KOPT-K1 (cell line): ENCODE measurements at regions not wholly inside any gene's neighbourhood (a gene's known extent, or its start where the extent isn't known, plus 50 kb on each side); places are given as distances from the start of the nearest gene placed in this dataset.
"Not testable (repeated sequence)": the region's sequence is repeated elsewhere in the genome, so short reads cannot be mapped to it uniquely, and the experiment has no call there.

ENCODE experiments used
- H3K27ac ChIP-seq: fragments of 200-600 bp; sonication (generic); 2 replicates; pipeline ENCODE4 v1.5.1; 2016; ENCODE audit warnings: antibody characterized with exemption, mild to moderate bottlenecking, low read depth, low read length; ENCODE audit not compliant: poor library complexity, severe bottlenecking
- H3K36me3 ChIP-seq: fragments of 200-600 bp; sonication (generic); 2 replicates; pipeline ENCODE4 v1.5.1; 2017; ENCODE audit warnings: antibody characterized with exemption, mild to moderate bottlenecking, low read length, moderate library complexity; ENCODE audit not compliant: insufficient read depth
- H3K9me3 ChIP-seq: fragments of 200-600 bp; sonication (generic); 2 replicates; pipeline ENCODE4 v1.5.1; 2017; ENCODE audit warnings: antibody characterized with exemption, low read length, mild to moderate bottlenecking; ENCODE audit not compliant: insufficient read depth, poor library complexity, severe bottlenecking

DNA sequence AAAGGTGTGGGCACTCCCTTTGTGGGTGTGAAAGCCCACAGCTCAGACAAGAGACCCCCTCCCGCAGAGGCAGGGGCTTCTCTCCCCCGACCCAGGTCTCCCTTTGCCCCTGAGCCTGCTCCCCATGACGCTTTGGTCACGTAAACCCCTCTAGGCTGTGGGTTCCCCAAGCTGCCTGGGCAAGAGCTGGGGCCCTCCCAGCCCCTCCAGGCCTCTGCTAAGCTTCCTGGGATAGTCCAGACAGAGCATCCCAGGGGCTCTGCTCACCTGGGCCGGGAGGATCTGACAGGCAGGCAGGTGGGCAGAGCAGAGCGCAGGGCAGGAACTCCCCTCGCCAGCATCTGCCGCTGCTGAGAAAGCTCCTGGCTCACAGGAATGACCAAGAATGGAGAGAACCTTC lies 177.3 kb downstream of the BANP start:
- no peak overlapping the region for H3K27ac ChIP-seq
- no peaks in the 10 kb centered on the region for H3K36me3 ChIP-seq

DNA sequence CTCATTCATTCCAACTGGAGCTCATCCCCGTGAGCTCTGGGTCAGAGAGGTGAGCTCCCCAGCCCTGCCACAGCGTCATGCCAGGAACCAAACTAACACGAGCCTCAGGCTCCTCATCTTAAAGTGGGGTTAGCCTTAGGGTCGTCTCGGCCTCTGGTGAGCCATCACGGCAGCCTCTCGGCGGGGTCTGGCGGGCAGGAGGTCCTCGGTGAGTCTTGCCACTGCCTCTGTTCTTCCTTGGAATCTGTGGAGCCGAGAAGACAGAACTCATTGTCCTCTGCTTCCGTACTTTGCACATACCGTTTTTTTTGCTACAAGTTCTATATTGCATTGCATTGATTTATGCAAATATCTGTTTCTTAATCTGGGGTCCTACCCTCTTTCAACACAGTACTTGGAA lies 177.9 kb downstream of the BANP start:
- not testable (repeated sequence) for H3K36me3 ChIP-seq, H3K27ac ChIP-seq, H3K9me3 ChIP-seq

More for the DNA sequence above, 177.3 kb downstream of the BANP start:
- no peaks in the 10 kb centered on the region for H3K9me3 ChIP-seq

DNA sequence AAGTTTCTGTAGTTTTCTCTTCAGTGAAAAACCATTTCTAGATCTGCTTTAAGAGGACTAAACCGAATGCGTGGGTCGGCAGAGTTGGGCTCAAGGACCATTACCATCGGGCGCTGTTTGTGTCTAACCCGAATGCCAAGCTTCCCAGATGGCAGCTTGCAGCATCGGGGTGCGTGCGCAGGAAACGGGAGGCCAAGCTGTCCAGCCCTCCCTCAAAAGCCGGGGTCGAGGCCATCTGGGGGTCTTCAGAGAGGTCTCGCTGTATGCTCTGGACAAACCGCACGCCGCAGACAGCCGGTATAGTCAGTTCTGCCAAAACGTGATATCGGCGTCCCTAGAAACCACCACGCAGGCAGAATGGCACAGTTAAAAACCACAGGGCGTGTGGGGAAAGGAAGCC lies 178.8 kb downstream of the BANP start:
- Histone ChIP-seq H3K27ac (no peak overlapping the region), H3K36me3 (no peaks in the 10 kb centered on the region), H3K9me3 (no peaks in the 10 kb centered on the region)

DNA sequence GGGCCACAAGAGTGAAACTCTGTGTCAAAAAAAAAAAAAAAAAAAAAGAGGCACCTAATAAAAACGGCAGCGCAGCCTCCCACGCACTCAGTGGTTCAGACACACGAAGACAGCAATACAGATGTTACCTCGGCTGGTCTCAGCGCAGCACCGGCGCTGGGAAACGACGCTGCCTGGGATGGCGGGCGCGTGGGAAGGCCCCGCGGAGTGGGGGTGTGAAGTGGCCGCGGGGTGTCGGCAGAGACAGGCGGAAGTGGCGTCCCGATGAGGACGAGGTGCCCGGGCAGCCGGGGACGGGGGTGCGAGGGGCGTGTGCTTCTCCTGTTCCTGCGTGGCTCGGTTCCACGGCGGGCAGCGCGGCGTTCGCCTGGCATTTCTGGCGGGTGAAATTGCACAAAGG lies 179.4 kb downstream of the BANP start:
- no peaks in the 10 kb centered on the region for H3K36me3 ChIP-seq
- H3K27ac ChIP-seq, result no peak overlapping the region
- H3K9me3 ChIP-seq, result no peaks in the 10 kb centered on the region

DNA sequence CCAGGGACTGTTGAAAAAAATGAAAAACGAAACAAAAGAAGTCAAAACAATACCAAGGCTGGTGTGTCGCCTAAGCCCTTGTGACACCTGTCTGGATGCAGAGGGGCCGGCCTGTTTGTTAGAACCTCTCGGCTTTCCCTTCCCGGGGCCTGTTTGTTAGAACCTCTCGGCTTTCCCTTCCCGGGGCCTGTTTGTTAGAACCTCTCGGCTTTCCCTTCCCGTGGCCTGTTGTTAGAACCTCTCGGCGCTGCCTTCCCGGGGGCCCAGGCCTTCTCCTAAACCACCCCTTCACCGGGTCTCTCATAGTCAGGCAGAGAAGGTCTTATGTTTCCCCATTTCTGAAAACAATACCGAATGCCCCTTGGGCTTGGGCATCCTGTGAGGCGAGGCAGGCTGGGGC lies 180.0 kb downstream of the BANP start:
- H3K36me3 ChIP-seq, result no peaks in the 10 kb centered on the region
- no peaks in the 10 kb centered on the region for H3K9me3 ChIP-seq
- H3K27ac ChIP-seq, result no peak overlapping the region

DNA sequence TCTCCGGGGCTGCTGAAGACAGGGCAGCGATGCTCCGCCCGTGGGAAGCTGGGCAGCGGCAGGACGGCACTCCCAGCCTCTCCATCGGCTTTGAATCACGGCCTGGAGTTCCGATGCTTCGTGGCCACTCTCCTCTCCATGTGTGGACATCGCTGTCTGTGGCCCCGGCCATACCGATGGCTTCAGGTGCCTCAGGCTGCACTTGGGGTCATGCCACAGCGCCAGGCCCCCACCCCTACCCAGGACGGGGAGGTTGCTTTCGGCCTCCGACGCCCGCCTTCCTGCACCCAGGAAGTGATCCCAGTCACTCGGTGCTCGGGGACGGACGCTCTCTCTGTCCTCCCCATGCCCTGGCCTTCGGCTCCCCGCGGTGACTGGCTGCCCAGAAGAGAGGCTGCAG lies 180.7 kb downstream of the BANP start:
- no peaks in the 10 kb centered on the region for H3K36me3 ChIP-seq
- H3K27ac ChIP-seq, result no peak overlapping the region
- H3K9me3 ChIP-seq, result no peaks in the 10 kb centered on the region

DNA sequence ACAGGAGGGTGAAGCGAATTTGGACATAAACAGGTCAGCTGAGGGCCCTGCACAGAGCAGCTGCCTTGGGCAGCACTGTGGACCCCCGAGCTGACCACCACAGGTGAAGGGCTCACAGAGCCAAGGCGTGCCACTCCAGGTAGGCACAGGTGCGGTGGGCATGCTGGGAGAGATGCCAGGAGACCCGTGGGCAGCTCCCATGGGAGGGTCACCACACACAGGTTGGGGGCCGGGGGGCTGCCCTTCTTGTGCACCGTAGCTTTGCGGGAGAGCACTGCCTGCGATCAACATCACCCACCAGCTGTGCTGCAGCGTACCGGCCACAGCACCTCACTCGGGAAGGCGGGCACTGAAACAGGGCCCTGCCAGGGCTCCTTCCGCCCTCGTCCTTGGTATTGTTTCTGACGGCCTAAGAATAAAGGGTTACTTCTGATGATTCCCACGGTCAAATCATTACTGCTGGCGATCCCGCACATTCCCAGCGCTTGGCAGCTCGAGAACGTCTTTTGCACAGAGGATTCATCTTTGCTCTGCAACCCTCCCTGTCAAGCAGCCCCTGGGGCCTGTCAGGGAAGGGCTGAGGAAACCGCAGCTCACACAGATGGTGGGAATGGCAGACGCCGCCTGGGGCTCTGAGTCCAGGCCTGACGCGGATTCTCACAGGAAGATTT lies 181.7 kb downstream of the BANP start:
- Histone ChIP-seq H3K27ac (no peak overlapping the region), H3K36me3 (no peaks in the 10 kb centered on the region), H3K9me3 (peaks cover 4% of the 10 kb centered on the region)

DNA sequence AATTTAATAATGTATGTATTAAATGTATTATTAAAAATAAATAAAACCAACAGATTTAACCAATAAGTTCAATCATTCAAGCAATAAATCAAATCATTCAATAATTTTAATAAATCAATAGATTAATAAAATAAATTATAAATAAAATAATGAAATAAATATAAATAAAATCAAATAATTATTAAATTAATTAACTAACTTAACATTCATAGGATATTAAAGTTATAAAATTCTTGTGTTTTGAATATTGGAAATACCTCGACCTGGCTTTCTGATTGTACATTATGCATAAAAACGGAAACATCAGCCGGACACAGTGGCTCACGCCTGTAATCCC lies 182.2 kb downstream of the BANP start:
- no peak overlapping the region for H3K27ac ChIP-seq
- no peaks in the 10 kb centered on the region for H3K36me3 ChIP-seq
- H3K9me3 ChIP-seq, result peaks cover 9% of the 10 kb centered on the region

DNA sequence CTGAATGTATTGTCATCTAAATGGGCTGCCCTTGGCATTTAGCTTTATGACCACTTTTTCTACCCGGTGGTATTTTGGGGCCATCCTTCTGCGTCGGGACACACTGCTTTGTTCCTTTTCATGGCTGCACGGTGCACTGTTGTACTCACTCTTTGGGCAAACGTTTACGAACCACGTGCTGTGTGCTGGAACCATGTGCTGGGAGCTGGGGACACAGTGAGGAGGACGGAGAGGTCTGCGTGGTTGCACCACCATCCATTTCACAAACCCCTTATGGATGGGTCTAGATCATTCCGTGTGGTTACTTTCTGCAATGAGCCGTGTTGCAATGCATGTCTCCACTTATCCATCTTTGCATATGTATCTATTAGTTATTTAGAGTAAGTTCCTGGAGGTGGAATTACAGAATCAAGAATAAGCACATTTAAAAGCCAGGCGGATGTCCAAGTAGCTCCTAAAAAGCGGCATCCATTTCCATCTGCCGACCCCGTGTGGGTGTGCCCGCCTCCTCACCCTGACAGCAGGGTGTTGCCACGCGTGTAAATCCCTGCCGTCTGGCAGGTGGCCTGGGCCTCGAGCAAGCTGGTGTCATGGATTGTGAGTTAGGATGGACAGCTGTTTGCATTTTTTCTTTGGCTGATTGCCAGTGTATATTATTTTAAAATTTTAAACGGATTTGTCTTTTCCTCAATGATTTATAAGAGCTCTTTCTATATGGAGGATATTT lies 183.1 kb downstream of the BANP start:
- peaks cover 17% of the 10 kb centered on the region for H3K9me3 ChIP-seq
- not testable (repeated sequence) for H3K27ac ChIP-seq, H3K36me3 ChIP-seq

DNA sequence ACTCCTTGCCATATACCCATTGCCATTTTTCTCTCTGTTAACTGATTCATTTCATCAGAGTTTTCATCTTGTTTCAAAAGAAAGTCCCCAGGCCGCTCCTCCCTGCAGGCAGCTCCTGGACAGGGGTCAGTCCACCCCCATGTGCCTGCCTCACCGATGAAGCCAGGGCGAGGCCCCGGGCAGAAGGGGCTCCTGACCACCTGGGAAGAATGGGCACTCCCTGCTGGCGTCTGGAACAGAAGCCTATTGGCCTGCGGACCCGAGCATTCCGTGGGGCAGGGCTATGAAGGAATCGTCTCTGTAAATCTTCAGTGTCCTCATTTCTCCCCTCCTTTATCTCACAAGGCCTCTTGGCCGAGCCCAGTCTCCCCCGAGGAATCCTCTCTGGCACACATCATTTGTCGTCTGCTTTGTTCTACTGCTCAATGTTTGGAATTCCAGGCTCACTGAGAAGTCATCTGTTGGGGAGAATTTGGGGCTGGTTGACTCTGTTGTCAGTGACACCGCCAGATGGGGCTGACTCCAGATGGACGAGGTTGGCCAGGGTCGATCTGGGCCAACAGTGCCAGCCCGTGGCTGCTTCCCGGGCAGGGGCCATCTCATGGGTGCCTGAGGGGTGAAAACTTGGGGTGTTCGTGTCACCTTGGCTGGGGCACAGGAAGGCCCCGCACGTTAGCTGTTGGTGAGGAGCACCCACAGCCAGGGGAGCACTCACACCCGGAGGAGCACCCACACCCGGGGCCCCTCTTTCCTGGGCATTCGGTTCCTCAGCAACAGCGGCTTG lies 183.9 kb downstream of the BANP start:
- not testable (repeated sequence) for H3K36me3 ChIP-seq, H3K27ac ChIP-seq
- H3K9me3 ChIP-seq, result peaks cover 23% of the 10 kb centered on the region

DNA sequence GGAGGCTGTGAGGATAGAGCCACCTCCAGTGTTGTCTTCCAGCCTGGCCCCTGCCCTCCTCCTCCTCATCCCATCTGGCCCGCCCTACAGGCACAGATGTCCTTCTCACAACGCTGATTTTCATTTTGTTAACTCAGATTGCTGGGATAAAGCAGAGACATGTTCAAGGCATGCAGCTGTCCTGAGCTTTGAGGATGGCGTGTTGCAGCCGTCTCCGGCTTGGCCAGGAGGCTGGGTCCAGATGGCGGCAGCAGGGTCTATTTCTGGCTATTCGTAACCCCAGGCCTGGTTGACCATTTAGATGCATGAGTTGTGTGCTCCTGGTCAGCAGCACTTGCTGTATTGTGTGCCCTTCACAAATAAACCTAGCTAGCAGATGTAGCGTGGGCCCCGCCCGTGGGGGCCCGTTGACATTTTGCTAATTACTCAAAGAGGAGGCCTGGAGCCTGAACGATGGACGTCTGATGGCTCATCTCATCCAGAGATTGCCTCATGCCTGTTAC lies 185.0 kb downstream of the BANP start:
- not testable (repeated sequence) for H3K27ac ChIP-seq, H3K36me3 ChIP-seq
- peaks cover 23% of the 10 kb centered on the region for H3K9me3 ChIP-seq

DNA sequence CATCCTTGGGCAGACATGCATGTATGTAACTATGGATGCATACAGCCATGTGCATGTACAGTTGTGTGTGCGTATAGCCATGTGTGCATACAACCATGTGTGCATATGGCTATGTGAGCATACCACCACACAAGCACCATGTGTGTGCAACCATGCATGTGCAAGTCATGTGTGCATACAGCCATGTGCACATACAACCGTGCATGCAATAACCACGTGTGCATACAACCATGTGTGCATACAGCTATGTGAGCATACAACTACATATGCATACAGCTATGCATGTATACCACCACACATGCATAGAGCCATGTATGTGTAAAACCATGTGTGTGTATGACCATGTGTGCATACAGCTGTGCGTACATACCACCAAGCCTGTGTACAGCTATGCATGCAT lies 185.7 kb downstream of the BANP start:
- peaks cover 23% of the 10 kb centered on the region for H3K9me3 ChIP-seq
- not testable (repeated sequence) for H3K27ac ChIP-seq

DNA sequence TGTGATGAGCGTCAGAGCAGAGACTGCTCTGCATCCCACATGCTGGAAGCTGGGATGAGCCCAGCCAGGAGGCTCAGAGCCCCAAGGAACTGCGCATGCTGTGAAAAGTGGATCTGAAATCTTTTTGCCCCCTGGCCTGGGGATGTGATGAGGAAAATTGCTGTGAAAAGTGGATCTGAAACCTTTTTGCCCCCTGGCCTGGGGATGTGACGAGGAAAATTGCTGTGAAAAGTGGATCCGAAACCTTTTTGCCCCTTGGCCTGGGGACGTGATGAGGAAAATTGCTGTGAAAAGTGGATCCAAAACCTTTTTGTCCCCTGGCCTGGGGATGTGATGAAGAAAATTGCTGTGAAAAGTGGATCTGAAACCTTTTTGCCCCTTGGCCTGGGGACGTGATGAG lies 187.9 kb downstream of the BANP start:
- peaks cover 23% of the 10 kb centered on the region for H3K9me3 ChIP-seq
- not testable (repeated sequence) for H3K27ac ChIP-seq, H3K36me3 ChIP-seq

More for the DNA sequence above, 185.7 kb downstream of the BANP start:
- H3K36me3 ChIP-seq, result not testable (repeated sequence)

DNA sequence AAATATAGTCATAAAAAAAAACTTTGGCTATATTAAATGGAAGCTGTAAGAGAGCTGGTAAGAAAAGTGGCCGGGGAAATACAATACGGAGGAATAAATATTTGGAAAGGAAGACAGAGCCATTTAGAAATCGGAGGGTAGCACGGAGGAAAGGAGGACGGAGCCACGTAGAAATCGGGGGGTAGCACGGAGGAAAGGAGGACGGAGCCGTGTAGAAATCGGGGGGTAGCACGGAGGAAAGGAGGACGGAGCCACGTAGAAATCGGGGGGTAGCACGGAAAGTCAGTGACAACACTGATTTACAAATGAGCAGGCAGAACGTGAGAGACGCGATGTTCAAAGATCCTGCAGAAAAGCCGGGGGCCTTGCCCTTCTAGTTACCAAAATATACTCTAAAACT lies 189.0 kb downstream of the BANP start:
- not testable (repeated sequence) for H3K27ac ChIP-seq, H3K36me3 ChIP-seq
- peaks cover 23% of the 10 kb centered on the region for H3K9me3 ChIP-seq

DNA sequence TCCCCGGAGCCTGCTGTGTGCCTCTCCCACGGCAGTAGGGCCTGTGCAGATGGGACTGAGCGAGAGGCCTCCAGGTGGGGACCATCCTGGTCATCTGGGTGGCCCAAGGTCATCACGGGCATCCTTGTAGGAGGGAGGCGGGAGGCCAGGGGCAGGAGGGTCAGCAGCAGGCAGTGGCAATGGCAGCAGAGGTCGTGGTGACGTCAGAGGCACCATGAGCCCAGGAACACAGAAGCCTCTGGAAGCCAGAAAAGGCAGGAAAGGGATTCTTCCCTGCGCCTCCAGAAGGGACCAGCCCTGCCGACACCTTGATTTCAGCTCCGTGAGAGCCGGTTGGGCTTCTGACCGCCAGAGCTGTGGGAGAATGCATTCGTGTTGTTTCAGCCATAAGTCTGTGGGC lies 190.3 kb downstream of the BANP start:
- no peak overlapping the region for H3K27ac ChIP-seq
- H3K9me3 ChIP-seq, result peaks cover 23% of the 10 kb centered on the region
- no peaks in the 10 kb centered on the region for H3K36me3 ChIP-seq
